Loucy (cell line): ENCODE measurements at regions not wholly inside any gene's neighbourhood (a gene's known extent, or its start where the extent isn't known, plus 50 kb on each side); places are given as distances from the start of the nearest gene placed in this dataset.

Experiments used
- EZH2phosphoT487 ChIP-seq: fragments of 200-600 bp; IDR thresholded peaks from 2 replicates; pipeline ENCODE4 v1.6.1; 2018; ENCODE audit warnings: antibody characterized with exemption, mild to moderate bottlenecking, moderate library complexity, borderline replicate concordance
- TF ChIP-seq, protein P1 (sequence below): fragments of 200-600 bp; sonication (generic); conservative IDR thresholded peaks from 2 replicates; pipeline ENCODE4 v1.5.1; 2014; ENCODE audit warnings: mild to moderate bottlenecking, antibody characterized with exemption, low read length

DNA sequence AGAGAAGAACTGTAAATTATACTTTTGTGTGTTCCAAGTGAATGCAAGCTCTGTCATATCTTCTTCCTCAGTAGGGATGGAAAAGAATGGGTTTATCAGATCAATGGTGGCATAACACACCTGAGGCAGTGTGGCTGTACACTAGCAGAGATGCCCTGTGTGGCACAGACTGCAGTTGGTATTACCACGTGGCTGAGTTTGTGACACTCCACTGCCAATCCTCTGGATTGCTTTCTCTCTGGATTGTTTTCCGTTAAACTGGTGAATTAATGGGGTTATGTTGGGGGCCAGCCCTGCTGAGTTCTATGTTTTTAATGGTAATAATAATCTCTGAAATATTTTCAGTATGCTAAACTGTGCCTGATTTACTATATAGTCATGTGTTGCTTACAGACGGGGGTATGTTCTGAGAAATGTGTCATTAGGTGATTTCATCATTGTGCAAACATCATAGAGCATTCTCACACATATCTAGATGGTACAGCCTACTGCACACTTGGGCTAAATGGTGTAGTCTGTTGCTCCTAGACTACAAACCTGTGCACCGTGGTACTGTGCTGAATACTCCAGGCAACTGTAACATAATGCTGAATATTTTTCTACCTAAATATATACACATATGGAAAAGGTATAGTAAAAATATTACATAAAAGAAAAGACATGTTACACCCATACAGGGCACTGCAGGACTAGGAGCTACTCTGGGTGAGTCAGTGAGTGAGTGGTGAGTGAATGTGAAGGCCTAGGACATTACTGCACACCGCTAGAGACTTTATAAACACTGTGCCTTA lies 84.7 kb upstream of the ST6GAL2 start:
- no peak for TF ChIP-seq EZH2phosphoT487
- TF ChIP-seq, protein P1, sequence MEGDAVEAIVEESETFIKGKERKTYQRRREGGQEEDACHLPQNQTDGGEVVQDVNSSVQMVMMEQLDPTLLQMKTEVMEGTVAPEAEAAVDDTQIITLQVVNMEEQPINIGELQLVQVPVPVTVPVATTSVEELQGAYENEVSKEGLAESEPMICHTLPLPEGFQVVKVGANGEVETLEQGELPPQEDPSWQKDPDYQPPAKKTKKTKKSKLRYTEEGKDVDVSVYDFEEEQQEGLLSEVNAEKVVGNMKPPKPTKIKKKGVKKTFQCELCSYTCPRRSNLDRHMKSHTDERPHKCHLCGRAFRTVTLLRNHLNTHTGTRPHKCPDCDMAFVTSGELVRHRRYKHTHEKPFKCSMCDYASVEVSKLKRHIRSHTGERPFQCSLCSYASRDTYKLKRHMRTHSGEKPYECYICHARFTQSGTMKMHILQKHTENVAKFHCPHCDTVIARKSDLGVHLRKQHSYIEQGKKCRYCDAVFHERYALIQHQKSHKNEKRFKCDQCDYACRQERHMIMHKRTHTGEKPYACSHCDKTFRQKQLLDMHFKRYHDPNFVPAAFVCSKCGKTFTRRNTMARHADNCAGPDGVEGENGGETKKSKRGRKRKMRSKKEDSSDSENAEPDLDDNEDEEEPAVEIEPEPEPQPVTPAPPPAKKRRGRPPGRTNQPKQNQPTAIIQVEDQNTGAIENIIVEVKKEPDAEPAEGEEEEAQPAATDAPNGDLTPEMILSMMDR, result no peak
